ENCODE measurements at regions not wholly inside any gene's neighbourhood (a gene's known extent, or its start where the extent isn't known, plus 50 kb on each side); places are given as distances from the start of the nearest gene placed in this dataset.
A peak's percentile ranks its signal among the peaks of the same experiment; 100 is the strongest.

GRCh38 chr3:72572489-72573007 is 275.7 kb downstream of the SHQ1 start:
- H3K9ac ChIP-seq (ENCODE audit: low read depth, low read length): no peak overlapping the region
- no peaks in the 10 kb centered on the region for H3K36me3 ChIP-seq (ENCODE audit: insufficient read depth, low read depth, low read length)
- no peaks in the 10 kb centered on the region for H3K27me3 ChIP-seq (ENCODE audit: insufficient read depth, low read length)
- H3K9me3 ChIP-seq (ENCODE audit: insufficient read depth, low read depth, low read length): no peaks in the 10 kb centered on the region
- no peaks in the 10 kb centered on the region for H3K4me1 ChIP-seq (ENCODE audit: insufficient read depth, low read length)
- no peak overlapping the region for H3K4me3 ChIP-seq (ENCODE audit: low read length)
- H3K27ac ChIP-seq (ENCODE audit: low read length): no peak overlapping the region

- no peak overlapping the region for H3K27ac ChIP-seq (ENCODE audit: low read length)
- H3K9ac ChIP-seq (ENCODE audit: low read depth, low read length): no peak overlapping the region
- no peak overlapping the region for H3K4me3 ChIP-seq (ENCODE audit: low read length)
- H3K9me3 ChIP-seq (ENCODE audit: insufficient read depth, low read depth, low read length): no peaks in the 10 kb centered on the region
- no peaks in the 10 kb centered on the region for H3K36me3 ChIP-seq (ENCODE audit: insufficient read depth, low read depth, low read length)
- no peaks in the 10 kb centered on the region for H3K4me1 ChIP-seq (ENCODE audit: insufficient read depth, low read length)
- no peaks in the 10 kb centered on the region for H3K27me3 ChIP-seq (ENCODE audit: insufficient read depth, low read length)
Observed at GRCh38 chr3:72571638-72572114, 276.6 kb downstream of the SHQ1 start.

DNA sequence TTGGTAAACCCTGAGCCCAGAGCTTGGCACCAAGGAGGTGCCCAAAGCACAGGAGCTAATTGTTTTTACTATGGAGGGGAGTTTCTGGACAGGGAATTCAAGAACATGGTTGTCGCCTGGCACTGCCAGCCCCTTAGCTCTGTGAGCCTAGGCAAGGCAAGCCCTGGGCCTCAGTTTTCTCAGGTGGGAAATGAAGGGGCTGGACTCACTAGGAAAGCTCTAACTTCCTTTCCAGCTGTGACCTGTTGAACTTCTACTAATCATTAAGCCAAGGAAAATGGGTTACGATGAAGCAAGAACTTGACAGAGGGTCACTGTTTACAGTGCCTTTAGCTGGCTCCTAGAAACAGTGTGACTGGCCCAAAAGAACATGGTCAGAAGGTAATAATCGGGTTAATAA is 277.2 kb downstream of the SHQ1 start:
- H3K9ac ChIP-seq (ENCODE audit: low read depth, low read length): no peak overlapping the region
- no peak overlapping the region for H3K27ac ChIP-seq (ENCODE audit: low read length)
- no peaks in the 10 kb centered on the region for H3K9me3 ChIP-seq (ENCODE audit: insufficient read depth, low read depth, low read length)
- no peaks in the 10 kb centered on the region for H3K36me3 ChIP-seq (ENCODE audit: insufficient read depth, low read depth, low read length)
- H3K4me1 ChIP-seq (ENCODE audit: insufficient read depth, low read length): no peaks in the 10 kb centered on the region
- H3K27me3 ChIP-seq (ENCODE audit: insufficient read depth, low read length): no peaks in the 10 kb centered on the region
- H3K4me3 ChIP-seq (ENCODE audit: low read length): no peak overlapping the region

- H3K9ac ChIP-seq (ENCODE audit: low read depth, low read length): no peak overlapping the region
- H3K4me3 ChIP-seq (ENCODE audit: low read length): no peak overlapping the region
- no peak overlapping the region for H3K27ac ChIP-seq (ENCODE audit: low read length)
- H3K27me3 ChIP-seq (ENCODE audit: insufficient read depth, low read length): no peaks in the 10 kb centered on the region
- no peaks in the 10 kb centered on the region for H3K36me3 ChIP-seq (ENCODE audit: insufficient read depth, low read depth, low read length)
- H3K9me3 ChIP-seq (ENCODE audit: insufficient read depth, low read depth, low read length): no peaks in the 10 kb centered on the region
- no peaks in the 10 kb centered on the region for H3K4me1 ChIP-seq (ENCODE audit: insufficient read depth, low read length)
Observed at GRCh38 chr3:72569754-72570440, 278.3 kb downstream of the SHQ1 start.

- no peaks in the 10 kb centered on the region for H3K9me3 ChIP-seq (ENCODE audit: insufficient read depth, low read depth, low read length)
- H3K4me1 ChIP-seq (ENCODE audit: insufficient read depth, low read length): no peaks in the 10 kb centered on the region
- H3K27ac ChIP-seq (ENCODE audit: low read length): no peak overlapping the region
- no peaks in the 10 kb centered on the region for H3K36me3 ChIP-seq (ENCODE audit: insufficient read depth, low read depth, low read length)
- no peak overlapping the region for H3K9ac ChIP-seq (ENCODE audit: low read depth, low read length)
- no peaks in the 10 kb centered on the region for H3K27me3 ChIP-seq (ENCODE audit: insufficient read depth, low read length)
- H3K4me3 ChIP-seq (ENCODE audit: low read length): no peak overlapping the region
Observed at GRCh38 chr3:72568083-72568482, 280.2 kb downstream of the SHQ1 start.

GRCh38 chr3:72567474-72567873 is 280.8 kb downstream of the SHQ1 start:
- Histone ChIP-seq H3K9me3 (ENCODE audit: insufficient read depth, low read depth, low read length) (peaks cover 1% of the 10 kb centered on the region; the same call in 1 of the 2 replicates), H3K27ac (ENCODE audit: low read length) (no peak overlapping the region), H3K36me3 (ENCODE audit: insufficient read depth, low read depth, low read length) (no peaks in the 10 kb centered on the region), H3K27me3 (ENCODE audit: insufficient read depth, low read length) (no peaks in the 10 kb centered on the region), H3K9ac (ENCODE audit: low read depth, low read length) (no peak overlapping the region), H3K4me3 (ENCODE audit: low read length) (no peak overlapping the region), H3K4me1 (ENCODE audit: insufficient read depth, low read length) (no peaks in the 10 kb centered on the region)

- no peak overlapping the region for H3K4me3 ChIP-seq (ENCODE audit: low read length)
- H3K4me1 ChIP-seq (ENCODE audit: insufficient read depth, low read length): peaks cover 10% of the 10 kb centered on the region; the same call in 1 of the 2 replicates
- H3K27ac ChIP-seq (ENCODE audit: low read length): no peak overlapping the region
- no peak overlapping the region for H3K9ac ChIP-seq (ENCODE audit: low read depth, low read length)
- peaks cover 8% of the 10 kb centered on the region; the same call in 1 of the 2 replicates for H3K9me3 ChIP-seq (ENCODE audit: insufficient read depth, low read depth, low read length)
- H3K27me3 ChIP-seq (ENCODE audit: insufficient read depth, low read length): no peaks in the 10 kb centered on the region
- no peaks in the 10 kb centered on the region for H3K36me3 ChIP-seq (ENCODE audit: insufficient read depth, low read depth, low read length)
Observed at GRCh38 chr3:72565593-72565992, 282.7 kb downstream of the SHQ1 start.

- peaks cover 11% of the 10 kb centered on the region; the same call in 1 of the 2 replicates for H3K4me1 ChIP-seq (ENCODE audit: insufficient read depth, low read length)
- H3K27me3 ChIP-seq (ENCODE audit: insufficient read depth, low read length): no peaks in the 10 kb centered on the region
- H3K4me3 ChIP-seq (ENCODE audit: low read length): no peak overlapping the region
- no peak overlapping the region for H3K27ac ChIP-seq (ENCODE audit: low read length)
- H3K9me3 ChIP-seq (ENCODE audit: insufficient read depth, low read depth, low read length): peaks cover 8% of the 10 kb centered on the region; the same call in 1 of the 2 replicates
- H3K36me3 ChIP-seq (ENCODE audit: insufficient read depth, low read depth, low read length): no peaks in the 10 kb centered on the region
- no peak overlapping the region for H3K9ac ChIP-seq (ENCODE audit: low read depth, low read length)
Observed at GRCh38 chr3:72563690-72564370, 284.4 kb downstream of the SHQ1 start.

DNA sequence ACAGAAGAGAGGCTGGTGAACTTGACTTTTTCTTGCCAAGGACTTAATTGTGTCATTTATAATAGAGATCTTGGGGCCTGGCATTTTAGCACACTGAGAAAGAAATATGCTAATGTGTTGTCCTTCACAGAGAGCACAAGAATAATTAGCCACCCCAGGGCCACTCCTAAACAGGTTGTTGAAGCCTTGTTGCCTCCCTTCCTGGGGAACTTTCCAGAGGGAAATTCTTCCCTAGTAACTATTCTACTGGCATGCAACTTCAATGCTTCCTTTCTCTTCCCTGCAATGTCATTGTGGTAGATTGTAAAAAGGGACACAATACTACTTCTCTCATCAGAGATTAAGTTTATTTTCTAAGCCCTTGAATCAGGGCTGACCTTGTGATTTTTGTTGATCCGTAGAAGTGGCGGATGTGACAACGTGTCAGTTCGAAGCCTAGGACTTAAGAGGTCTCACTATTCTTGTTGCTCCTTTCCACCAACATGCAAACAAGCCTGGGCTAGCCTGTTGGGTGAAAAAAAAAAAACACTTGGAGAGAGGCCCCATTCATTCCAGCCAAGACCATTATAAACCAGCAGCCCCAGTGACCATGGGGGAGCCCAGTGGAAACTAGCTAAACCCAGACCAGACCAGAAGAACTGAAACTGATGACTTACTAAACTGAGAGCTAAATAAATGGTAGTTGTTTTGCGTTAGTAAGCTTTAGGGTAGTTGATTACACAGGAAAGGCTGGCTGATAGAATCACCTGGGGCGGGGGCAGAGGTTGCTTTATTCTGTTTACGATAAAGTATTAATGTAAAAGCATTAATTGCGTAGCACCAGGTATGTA is 287.2 kb downstream of the SHQ1 start:
- H3K9ac ChIP-seq (ENCODE audit: low read depth, low read length): peak overlapping the region; percentile 5; the same call in 1 of the 2 replicates
- H3K4me3 ChIP-seq (ENCODE audit: low read length): no peak overlapping the region
- H3K4me1 ChIP-seq (ENCODE audit: insufficient read depth, low read length): peaks cover 11% of the 10 kb centered on the region; the same call in 1 of the 2 replicates
- no peaks in the 10 kb centered on the region for H3K36me3 ChIP-seq (ENCODE audit: insufficient read depth, low read depth, low read length)
- peaks cover 8% of the 10 kb centered on the region; the same call in 1 of the 2 replicates for H3K9me3 ChIP-seq (ENCODE audit: insufficient read depth, low read depth, low read length)
- no peak overlapping the region for H3K27ac ChIP-seq (ENCODE audit: low read length)
- H3K27me3 ChIP-seq (ENCODE audit: insufficient read depth, low read length): no peaks in the 10 kb centered on the region

DNA sequence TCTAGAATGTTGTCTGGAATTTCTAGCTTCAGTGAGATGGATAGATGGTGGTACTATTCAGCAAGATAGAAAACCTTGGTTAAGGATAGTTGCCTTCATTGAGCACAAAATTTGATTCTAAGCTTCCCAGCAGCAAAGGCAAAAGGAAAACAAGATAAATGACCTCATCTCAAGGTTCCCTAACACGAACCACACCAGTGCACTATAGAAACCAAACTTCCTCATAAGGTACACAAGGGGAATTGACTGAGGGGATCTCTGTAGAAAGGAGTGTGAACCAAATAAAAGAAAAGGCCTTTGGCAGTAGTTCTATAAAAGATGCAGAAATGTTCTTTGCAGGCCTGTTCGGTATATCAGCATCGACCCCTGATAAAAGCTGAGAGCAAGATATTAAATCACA is 288.9 kb downstream of the SHQ1 start:
- H3K27ac ChIP-seq (ENCODE audit: low read length): no peak overlapping the region
- H3K4me1 ChIP-seq (ENCODE audit: insufficient read depth, low read length): peaks cover 11% of the 10 kb centered on the region; the same call in 1 of the 2 replicates
- no peaks in the 10 kb centered on the region for H3K36me3 ChIP-seq (ENCODE audit: insufficient read depth, low read depth, low read length)
- peaks cover 8% of the 10 kb centered on the region; the same call in 1 of the 2 replicates for H3K9me3 ChIP-seq (ENCODE audit: insufficient read depth, low read depth, low read length)
- H3K9ac ChIP-seq (ENCODE audit: low read depth, low read length): no peak overlapping the region
- H3K27me3 ChIP-seq (ENCODE audit: insufficient read depth, low read length): no peaks in the 10 kb centered on the region
- H3K4me3 ChIP-seq (ENCODE audit: low read length): no peak overlapping the region

DNA sequence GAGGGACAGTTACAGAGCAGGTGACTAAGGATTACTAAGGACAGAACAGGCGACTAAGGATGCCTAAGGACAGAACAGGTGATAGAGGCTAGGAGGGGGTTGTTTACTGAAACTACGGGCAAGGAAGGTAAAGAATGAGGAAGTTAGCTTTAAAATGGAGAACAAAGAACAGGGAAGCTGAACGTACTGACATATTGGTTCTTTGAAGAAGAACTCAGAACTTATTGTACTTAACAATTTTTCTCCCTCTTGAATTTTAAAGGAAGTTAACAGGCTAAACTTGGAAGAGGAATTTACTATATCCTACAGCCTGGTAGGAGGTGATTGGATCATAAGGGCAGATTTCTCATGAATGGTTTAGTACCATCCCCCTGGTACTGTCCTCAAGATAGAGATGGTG is 290.2 kb downstream of the SHQ1 start:
- peaks cover 8% of the 10 kb centered on the region; the same call in 1 of the 2 replicates for H3K9me3 ChIP-seq (ENCODE audit: insufficient read depth, low read depth, low read length)
- H3K27ac ChIP-seq (ENCODE audit: low read length): no peak overlapping the region
- H3K4me3 ChIP-seq (ENCODE audit: low read length): no peak overlapping the region
- H3K9ac ChIP-seq (ENCODE audit: low read depth, low read length): no peak overlapping the region
- no peaks in the 10 kb centered on the region for H3K36me3 ChIP-seq (ENCODE audit: insufficient read depth, low read depth, low read length)
- peaks cover 11% of the 10 kb centered on the region; the same call in 1 of the 2 replicates for H3K4me1 ChIP-seq (ENCODE audit: insufficient read depth, low read length)
- H3K27me3 ChIP-seq (ENCODE audit: insufficient read depth, low read length): no peaks in the 10 kb centered on the region
